ENCODE measurements at regions not wholly inside any gene's neighbourhood (a gene's known extent, or its start where the extent isn't known, plus 50 kb on each side); places are given as distances from the start of the nearest gene placed in this dataset.
"Not testable (repeated sequence)": the region's sequence is repeated elsewhere in the genome, so short reads cannot be mapped to it uniquely, and the experiment has no call there.

DNA sequence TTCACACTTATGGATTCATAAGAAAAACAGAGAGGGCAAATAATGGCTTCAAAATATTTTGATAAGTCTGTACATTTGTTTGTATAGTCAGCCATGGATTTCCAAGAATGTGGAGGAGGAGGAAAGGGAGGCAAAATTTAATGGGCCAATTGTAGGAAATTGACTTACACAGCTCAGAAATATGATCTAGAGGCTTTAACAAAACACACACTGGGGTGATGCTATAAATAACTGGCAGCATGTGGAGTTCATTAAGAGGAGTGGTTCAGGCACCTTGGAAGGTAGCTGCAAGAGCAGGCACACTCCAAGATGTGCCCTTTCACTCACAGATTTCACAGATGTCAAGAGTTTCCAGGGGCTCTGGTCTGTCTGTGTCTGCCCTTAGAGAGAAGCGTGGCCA lies 193.4 kb upstream of the RASGRP1 start:
- DNase-seq, result no peak
- intact Hi-C loops (cut with DNase I), result no loop called here

DNA sequence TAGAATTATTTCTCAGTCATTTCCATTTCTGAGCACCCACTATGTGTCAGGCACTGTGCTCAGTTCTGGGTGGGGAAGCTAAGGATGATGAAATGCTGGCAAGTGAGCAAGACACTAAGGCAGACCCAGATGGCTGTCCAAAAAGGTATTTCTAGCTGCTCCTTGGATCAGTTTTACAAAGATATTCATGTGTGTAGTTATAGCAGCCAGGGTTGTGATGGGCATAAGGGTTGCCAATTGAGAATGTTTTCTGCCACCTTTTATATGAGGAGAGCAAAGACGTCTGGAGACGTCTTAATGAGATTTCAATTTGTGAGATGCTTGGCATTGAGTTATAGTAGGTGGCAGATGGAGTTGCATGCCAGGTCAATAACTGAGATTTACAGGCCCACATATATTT lies 197.1 kb upstream of the RASGRP1 start:
- intact Hi-C loops (cut with DNase I), result no loop called here

DNA sequence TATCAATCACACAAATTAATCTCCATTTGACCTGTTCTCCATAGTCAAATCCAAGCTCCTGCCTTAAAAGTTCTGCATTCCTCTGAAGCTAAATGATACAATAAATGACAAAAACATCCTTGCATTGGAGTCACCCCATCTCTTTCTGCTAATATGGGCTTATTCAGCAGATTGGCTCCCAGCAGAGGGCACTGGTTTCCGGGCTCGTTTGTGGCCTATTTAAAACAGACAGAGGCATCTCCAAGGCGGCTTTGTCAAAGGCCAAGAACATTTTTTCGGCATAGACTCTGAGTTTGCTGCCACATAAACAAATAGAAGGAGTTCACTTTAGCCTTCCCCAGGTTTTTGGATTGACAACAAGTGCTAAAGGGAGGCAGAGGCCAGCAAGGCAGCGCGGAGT lies 204.4 kb upstream of the RASGRP1 start:
- intact Hi-C loops (cut with DNase I), result no loop called here
- peak in 10 of 42 donors; percentile 2 to 44 (median 13) for DNase-seq

More for the DNA sequence above, 197.1 kb upstream of the RASGRP1 start:
- DNase-seq, result no peak

DNA sequence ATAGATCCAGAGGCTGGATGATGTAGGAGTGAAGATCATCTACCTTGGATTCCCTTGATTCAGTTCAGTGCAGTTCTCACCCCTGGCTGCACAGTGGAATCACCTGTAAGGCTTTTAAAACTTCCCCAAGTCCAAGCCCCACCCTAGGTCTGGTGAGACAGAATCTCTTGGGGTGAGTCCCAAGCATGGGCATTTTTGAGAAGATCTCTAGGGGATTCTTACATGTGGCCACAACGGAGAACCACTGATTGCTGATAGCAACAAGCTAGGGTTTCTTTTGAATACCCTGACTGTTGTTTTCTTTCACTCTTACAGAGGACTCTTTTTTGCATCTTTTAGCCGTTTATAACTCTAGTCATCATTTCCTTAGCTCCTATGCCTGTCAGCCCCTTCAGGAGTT lies 204.9 kb upstream of the RASGRP1 start:
- DNase-seq, result no peak
- intact Hi-C loops (cut with DNase I), result no loop called here

DNA sequence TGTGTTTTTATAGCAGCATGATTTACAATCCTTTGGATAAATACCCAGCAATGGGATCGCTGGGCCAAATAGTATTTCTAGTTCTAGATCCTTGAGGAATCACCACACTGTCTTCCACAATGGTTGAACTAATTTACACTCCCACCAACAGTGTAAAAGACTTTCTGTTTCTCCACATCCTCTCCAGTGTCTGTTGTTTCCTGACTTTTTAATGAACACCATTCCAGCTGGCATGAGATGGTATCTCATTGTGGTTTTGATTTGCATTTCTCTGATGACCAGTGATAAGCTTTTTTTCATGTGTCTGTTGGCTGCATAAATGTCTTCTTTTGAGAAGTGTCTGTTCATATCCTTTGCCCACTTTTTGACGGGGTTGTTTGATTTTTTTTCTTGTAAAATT lies 209.5 kb upstream of the RASGRP1 start:
- DNase-seq; intact Hi-C loops (cut with DNase I): not testable (repeated sequence)

DNA sequence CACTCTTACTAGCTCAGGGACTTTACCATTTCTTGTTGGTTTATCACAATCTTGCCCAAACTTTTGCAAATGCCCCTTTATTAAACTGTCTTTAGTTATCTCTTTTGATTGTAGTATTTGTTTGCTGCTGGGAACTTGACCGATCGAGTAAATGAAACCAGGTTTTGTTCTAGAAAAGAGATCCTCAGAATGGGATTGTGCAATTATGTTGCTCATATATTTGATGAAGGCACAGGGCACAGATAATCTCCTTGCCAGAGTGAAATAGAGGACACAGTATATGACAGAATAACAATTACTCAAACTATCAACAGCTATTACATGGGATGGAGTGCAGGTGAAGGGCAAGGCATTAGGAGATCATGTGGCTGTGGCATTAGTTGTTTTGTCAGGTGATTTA lies 216.6 kb upstream of the RASGRP1 start:
- DNase-seq, result no peak
- intact Hi-C loops (cut with DNase I), result no loop called here

DNA sequence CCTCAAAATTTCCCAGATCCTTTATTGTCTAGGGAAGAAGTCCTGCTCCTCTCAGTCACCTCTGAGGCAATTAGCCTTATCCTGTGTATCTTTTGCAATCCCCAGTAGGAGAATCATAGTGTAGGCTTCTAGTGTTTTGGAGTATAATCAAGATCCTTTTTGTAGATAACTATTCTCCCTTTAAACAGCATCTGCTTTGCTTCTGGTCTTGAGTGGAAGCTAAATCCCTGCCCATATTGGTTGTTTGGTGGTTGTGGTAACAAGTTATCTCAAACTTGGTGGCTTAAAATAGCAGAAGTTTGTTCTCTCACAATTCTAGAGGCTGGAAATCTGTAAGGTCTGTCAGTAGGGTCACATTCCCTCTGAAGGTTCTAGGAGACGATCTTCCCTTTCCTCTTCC lies 217.5 kb upstream of the RASGRP1 start:
- intact Hi-C loops (cut with DNase I), result no loop called here
- no peak for DNase-seq

DNA sequence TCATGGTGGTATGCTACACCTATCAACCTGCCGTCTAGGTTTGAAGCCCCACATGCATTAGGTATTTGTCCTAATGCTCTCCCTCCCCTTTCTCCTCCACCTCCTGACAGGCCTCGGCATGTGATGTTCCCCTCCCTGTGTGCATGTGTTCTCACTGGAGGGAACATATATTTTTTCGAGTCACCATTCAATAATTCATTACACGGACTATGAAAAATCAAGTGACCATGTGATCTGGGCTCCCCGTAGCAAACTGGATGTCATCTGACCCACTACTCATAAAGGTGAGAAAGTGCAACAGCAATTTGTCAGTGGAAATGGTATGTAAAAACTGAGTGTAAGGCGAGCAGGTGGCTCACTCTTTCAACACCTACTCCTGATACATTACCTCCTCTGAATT lies 224.3 kb upstream of the RASGRP1 start:
- DNase-seq, result no peak
- intact Hi-C loops (cut with DNase I), result no loop called here

DNA sequence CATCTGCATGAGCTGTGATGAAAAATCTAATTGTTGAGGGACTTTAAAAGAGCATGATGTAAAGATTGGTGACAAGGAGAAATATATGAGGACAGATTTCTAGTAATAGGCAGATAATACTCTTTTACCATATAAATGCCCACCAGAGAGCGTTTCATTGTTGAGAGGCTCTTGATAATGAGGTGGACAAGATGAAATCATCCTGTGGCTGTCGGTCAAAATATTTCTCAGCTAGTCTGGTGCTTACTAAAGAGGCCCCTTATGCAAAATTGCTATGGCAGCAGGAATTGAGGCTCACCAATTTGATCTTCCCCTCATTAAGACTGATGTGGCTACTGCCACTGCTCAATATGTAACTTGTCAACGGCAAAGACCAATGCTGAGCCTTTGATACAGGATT lies 225.0 kb upstream of the RASGRP1 start:
- no peak for DNase-seq
- intact Hi-C loops (cut with DNase I), result no loop called here

DNA sequence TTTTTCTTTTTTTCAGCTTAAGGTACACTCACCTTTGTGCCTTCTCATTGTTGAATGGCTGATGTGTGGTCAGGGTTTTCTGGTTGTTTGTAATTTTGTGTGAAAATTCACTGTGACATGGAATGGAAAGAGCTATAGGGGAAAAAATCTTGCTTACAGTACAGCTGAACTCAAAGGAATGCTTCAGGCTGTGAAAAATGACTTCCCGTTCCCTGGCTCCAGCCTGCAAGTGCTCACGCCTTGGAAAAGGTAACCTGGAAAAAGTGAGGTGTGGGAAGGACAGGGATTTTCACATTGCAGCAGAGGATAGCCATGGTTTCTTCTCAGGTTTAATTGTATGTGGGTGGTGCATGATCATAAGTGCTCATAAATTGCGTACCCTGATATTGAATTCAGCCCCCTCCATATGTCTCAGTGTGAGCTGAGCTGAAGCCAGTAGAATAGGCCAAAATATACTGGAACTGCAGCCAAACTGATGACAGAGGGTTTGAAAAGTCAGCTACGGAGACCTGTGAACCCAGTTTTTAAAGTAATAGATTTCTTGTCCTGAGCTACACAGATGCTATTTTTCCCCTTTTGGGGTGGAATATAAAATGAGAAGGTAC lies 228.7 kb upstream of the RASGRP1 start:
- intact Hi-C loops (cut with DNase I), result no loop called here
- DNase-seq, result no peak

DNA sequence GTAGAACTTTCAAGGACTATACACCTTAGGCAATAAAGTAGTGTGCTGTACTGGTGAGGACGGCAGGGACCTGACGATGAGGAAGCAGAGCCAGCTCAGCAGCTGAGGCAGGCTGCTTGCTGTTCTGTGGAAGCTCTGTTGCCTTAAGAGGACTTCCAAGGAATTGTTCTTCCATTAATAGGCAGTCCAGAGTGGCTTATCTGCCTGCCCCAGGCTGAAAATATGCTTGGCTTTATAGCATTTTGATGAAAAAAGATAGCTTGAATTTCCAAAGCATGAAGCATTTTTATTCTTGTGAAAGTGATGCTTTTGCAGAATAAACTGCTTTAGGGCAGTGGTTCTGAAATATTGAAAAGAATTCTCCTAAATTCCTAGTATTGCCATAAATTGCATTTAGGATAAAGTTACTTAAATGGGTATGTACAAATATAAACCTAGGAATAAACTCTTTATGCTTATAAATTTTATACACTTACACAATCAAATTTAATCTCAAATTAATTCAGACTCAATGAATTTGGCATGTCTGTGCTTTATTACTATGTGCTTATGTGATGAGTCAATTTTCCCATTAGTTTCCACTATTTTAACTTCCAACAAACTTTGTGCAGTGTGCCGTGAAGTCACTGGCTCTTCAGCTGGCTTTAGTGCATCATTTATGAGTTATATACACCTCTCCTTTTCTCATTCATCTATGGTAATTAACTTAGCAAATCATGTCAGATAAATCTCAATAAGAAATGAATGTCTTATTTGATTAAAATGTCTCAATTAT lies 231.0 kb upstream of the RASGRP1 start:
- DNase-seq, result no peak
- intact Hi-C loops (cut with DNase I), result no loop called here

DNA sequence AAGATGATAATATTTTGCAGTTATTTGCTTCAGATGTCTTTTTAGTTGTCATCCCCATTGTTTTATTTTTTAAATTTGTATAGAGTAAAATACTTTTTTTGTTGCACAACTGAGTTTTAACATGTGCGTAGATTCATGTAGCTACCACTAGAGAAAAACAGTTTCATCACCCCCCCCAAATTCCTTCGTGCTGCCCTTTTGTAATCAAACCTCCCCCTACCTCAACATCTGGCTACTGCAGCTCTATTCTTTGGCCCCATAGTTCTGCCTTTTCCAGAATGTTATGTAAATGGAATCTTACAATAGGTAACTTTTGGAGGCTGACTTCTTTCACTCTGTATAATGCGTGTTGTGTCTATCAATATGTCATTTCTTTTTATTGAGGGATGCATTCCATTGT lies 232.0 kb upstream of the RASGRP1 start:
- no peak for DNase-seq
- intact Hi-C loops (cut with DNase I), result no loop called here

DNA sequence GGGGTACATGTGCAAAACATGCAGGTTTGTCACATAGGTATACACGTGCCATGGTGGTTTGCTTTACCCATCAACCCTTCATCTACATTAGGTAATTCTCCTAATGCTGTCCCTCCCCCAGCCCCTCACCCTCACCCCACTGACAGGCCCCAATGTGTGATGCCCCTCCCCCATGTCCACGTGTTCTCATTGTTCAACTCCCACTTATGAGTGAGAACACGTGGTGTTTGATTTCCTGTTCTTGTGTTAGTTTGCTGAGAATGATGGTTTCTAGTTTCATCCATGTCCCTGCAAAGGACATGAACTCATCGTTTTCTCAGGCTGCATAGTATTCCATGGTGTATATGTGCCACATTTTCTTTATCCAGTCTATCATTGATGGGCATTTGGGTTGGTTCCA lies 232.9 kb upstream of the RASGRP1 start:
- intact Hi-C loops (cut with DNase I), result not testable (repeated sequence)

DNA sequence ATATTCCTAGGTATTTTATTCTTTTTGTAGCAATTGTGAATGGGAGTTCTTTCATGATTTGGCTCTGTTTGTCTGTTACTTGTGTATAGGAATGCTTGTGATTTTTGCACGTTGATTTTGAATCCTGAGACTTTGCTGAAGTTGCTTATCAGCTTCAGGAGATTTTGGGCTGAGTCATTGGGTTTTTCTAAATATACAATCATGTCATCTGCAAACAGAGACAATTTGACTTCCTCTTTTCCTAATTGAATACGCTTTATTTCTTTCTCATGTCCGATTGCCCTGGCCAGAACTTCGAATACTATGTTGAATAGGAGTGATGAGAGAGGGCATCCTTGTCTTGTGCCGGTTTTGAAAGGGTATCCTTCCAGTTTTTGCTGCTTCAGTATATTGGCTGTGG lies 234.6 kb upstream of the RASGRP1 start:
- DNase-seq; intact Hi-C loops (cut with DNase I): not testable (repeated sequence)

More for the DNA sequence above, 232.9 kb upstream of the RASGRP1 start:
- DNase-seq, result not testable (repeated sequence)

DNA sequence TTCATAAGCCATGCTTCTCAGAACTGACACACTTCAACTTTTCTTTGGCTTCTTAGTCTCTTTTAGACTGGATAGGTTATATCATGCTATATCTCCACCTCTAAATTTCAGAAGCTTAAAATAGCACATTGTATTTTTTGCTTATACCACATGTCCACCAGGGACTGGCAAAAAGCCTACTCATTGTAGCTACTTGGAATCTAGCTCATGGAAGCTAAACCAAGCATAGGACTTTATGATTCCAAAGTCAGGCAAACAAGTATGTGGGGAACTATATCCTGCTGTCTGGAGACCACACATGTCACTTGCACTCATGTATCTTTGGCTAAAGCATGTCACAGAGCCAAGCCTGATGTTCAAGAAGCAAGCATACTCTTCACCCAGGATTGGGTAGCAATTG lies 245.0 kb upstream of the RASGRP1 start:
- no peak for DNase-seq
- intact Hi-C loops (cut with DNase I), result loop anchor here (10.0 kb wide), 2 partner anchors 65 to 945 kb away; no protein-coding TSS in a partner anchor

DNA sequence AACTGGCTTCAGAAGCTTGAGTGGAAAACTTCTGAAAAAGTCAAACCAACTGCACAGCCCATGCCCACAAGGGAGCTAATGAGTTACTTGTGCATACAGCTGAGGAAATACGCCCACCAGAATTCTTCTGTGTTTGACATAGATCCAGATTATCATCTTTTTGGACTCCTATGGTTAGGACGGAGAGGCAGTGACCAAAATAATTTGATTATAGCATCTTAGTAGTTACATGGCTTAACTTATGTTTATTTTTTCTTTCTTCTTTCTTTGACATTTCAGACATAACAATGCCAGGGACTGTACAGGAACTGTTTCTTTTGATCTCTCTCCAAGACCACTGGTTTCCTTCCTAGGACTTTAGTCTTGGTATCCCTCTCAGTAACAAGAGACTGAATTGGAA lies 246.1 kb upstream of the RASGRP1 start:
- no peak for DNase-seq
- intact Hi-C loops (cut with DNase I), result loop anchor here (10.0 kb wide), 1 partner anchor 944 kb away; no protein-coding TSS in a partner anchor

DNA sequence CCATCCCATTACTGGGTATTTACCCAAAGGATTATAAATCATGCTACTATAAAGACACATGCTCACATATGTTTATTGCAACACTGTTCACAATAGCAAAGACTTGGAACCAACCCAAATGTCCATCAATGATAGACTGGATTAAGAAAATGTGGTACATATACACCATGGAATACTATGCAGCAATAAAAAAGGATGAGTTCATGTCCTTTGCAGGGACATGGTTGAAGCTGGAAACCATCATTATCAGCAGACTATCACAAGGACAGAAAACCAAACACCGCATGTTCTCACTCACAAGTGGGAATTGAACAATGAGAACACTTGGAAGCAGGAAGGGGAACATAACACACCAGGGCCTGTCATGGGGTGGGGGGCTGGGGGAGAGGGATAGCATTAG lies 249.6 kb upstream of the RASGRP1 start:
- not testable (repeated sequence) for DNase-seq
- intact Hi-C loops (cut with DNase I), result loop anchor here (10.0 kb wide), 1 partner anchor 941 kb away; no protein-coding TSS in a partner anchor

DNA sequence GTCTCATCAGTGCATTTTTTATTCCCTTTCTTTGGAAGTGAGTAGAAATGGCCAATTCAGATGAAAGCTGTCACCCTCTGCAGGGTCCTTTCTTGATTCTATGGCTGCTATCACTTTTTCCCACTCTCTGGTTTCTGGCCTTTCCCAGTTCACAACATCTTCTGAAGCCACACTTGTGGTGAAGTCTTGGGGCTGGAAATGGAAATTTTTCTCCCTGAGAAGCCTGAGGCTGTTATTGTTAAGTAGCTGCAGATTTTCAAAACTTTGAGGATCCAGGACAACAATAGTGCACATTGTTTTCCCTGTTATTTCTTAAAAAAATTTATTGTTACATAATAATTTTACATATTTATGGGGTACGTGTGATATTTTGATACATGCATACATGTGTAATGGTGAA lies 250.3 kb upstream of the RASGRP1 start:
- no peak for DNase-seq
- intact Hi-C loops (cut with DNase I), result loop anchor here (10.0 kb wide), 1 partner anchor 940 kb away; no protein-coding TSS in a partner anchor

DNA sequence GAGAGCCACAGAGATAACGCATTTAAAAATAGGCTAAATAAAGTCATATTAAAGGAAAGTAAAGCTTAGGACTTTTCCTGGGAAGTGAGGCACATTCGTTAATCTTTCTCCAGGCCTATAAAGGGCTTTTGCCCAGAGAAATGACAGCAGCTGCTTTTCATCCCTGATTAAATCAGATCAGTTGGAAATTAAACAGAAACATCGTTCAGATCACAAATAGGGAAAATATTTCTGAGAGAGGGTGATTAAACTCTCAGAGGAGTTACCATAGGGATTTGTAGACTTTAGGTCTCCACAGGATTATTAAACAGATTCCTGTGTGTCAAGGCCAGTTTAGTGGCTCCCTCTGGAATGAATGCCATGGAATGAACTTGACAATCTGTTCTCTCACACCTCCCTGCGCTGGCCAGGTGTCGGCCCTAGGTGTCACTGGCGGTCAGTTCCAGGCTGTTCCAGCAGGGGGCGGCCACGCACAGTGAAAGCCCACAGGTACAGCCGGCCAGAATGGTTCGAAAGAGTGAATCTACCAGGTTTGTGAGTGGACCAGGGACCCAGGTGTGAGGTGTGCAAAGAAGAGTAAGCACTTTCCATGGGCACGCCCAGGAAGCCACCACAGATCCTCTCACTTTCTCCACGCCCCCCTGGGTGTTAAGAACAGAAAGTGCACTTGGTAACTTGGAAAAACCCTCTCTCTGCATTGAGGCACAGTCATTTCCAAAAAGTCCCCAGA lies 253.0 kb upstream of the RASGRP1 start:
- peak; percentile 56 to 91 (median 84) for DNase-seq
- intact Hi-C loops (cut with DNase I), result loop anchor here (10.0 kb wide), 1 partner anchor 937 kb away; no protein-coding TSS in a partner anchor

All from head of caudate nucleus (tissue), 42 donors.